SK-N-DZ (cell line): ENCODE measurements at regions not wholly inside any gene's neighbourhood (a gene's known extent, or its start where the extent isn't known, plus 50 kb on each side); places are given as distances from the start of the nearest gene placed in this dataset.
"Not testable (repeated sequence)": the region's sequence is repeated elsewhere in the genome, so short reads cannot be mapped to it uniquely, and the experiment has no call there.

Experiments
- DNase-seq: peaks from one replicate; pipeline ENCODE4 v3.0.0-alpha.2; 2015; ENCODE audit warnings: low spot score

GRCh38 chr3:87796137-87796842 is 262.5 kb downstream of the CGGBP1 start:
- DNase-seq: no peak

- DNase-seq: no peak
These were observed 263.1 kb downstream of the CGGBP1 start for GRCh38 chr3:87795701-87796100.

- DNase-seq: no peak
These were observed 265.4 kb downstream of the CGGBP1 start for GRCh38 chr3:87793337-87793877.

GRCh38 chr3:87792534-87793336 is 266.1 kb downstream of the CGGBP1 start, which contains the start of gene HTR1F:
TSS of gene HTR1F (plus strand) at chr3:87792706.
- no peak for DNase-seq

GRCh38 chr3:87792198-87792533 is 266.6 kb downstream of the CGGBP1 start:
- DNase-seq: no peak

- no peak for DNase-seq
These were observed 267.4 kb downstream of the CGGBP1 start for GRCh38 chr3:87791248-87792027.

GRCh38 chr3:87789049-87789448 is 269.8 kb downstream of the CGGBP1 start:
- DNase-seq: not testable (repeated sequence)

- no peak for DNase-seq
These were observed 270.3 kb downstream of the CGGBP1 start for GRCh38 chr3:87788516-87788915.

- no peak for DNase-seq
These were observed 278.0 kb downstream of the CGGBP1 start for GRCh38 chr3:87780811-87781210.

GRCh38 chr3:87778876-87779275 is 279.9 kb downstream of the CGGBP1 start:
- no peak for DNase-seq

GRCh38 chr3:87771337-87772192 is 287.2 kb downstream of the CGGBP1 start:
- DNase-seq: peak; percentile 9

- DNase-seq: no peak
These were observed 292.1 kb downstream of the CGGBP1 start for GRCh38 chr3:87766721-87767120.

GRCh38 chr3:87765256-87765655 is 293.5 kb downstream of the CGGBP1 start:
- no peak for DNase-seq

GRCh38 chr3:87761795-87762194 is 297.0 kb downstream of the CGGBP1 start:
- no peak for DNase-seq

GRCh38 chr3:87761341-87761740 is 297.5 kb downstream of the CGGBP1 start:
- DNase-seq: no peak

- no peak for DNase-seq
These were observed 302.2 kb downstream of the CGGBP1 start for GRCh38 chr3:87756616-87757015.

GRCh38 chr3:87755852-87756251 is 303.0 kb downstream of the CGGBP1 start:
- no peak for DNase-seq

- DNase-seq: no peak
These were observed 316.6 kb downstream of the CGGBP1 start for GRCh38 chr3:87742250-87742649.

GRCh38 chr3:87740894-87741293 is 317.9 kb downstream of the CGGBP1 start:
- DNase-seq: not testable (repeated sequence)

- DNase-seq: not testable (repeated sequence)
These were observed 321.0 kb downstream of the CGGBP1 start for GRCh38 chr3:87737817-87738216.
